ENCODE measurements at regions not wholly inside any gene's neighbourhood (a gene's known extent, or its start where the extent isn't known, plus 50 kb on each side); places are given as distances from the start of the nearest gene placed in this dataset.
"Not testable (repeated sequence)": the region's sequence is repeated elsewhere in the genome, so short reads cannot be mapped to it uniquely, and the experiment has no call there.

GRCh38 chr18:27510036-27510633 lies 325.0 kb upstream of the CHST9 start:
- not testable (repeated sequence) for H3K27ac ChIP-seq (ENCODE audit: low read length); H3K4me3 ChIP-seq (ENCODE audit: low read length); H3K36me3 ChIP-seq (ENCODE audit: insufficient read depth, low read depth, low read length); H3K27me3 ChIP-seq (ENCODE audit: insufficient read depth, low read length); H3K9ac ChIP-seq (ENCODE audit: low read depth, low read length); H3K9me3 ChIP-seq (ENCODE audit: insufficient read depth, low read depth, low read length); H3K4me1 ChIP-seq (ENCODE audit: insufficient read depth, low read length)

GRCh38 chr18:27501671-27502070 lies 316.6 kb upstream of the CHST9 start:
- Histone ChIP-seq H3K9me3 (ENCODE audit: insufficient read depth, low read depth, low read length) (no peaks in the 10 kb centered on the region), H3K9ac (ENCODE audit: low read depth, low read length) (no peak overlapping the region), H3K27ac (ENCODE audit: low read length) (no peak overlapping the region), H3K4me3 (ENCODE audit: low read length) (no peak overlapping the region), H3K36me3 (ENCODE audit: insufficient read depth, low read depth, low read length) (no peaks in the 10 kb centered on the region), H3K4me1 (ENCODE audit: insufficient read depth, low read length) (0 out of 2 replicates have a peak, but pooled peaks cover 2% of the 10 kb centered on the region), H3K27me3 (ENCODE audit: insufficient read depth, low read length) (no peaks in the 10 kb centered on the region)

- 0 out of 2 replicates have a peak, but pooled peaks cover 2% of the 10 kb centered on the region for H3K4me1 ChIP-seq (ENCODE audit: insufficient read depth, low read length)
- H3K36me3 ChIP-seq (ENCODE audit: insufficient read depth, low read depth, low read length) = no peaks in the 10 kb centered on the region
- no peak overlapping the region for H3K9ac ChIP-seq (ENCODE audit: low read depth, low read length)
- no peaks in the 10 kb centered on the region for H3K9me3 ChIP-seq (ENCODE audit: insufficient read depth, low read depth, low read length)
- no peak overlapping the region for H3K4me3 ChIP-seq (ENCODE audit: low read length)
- no peaks in the 10 kb centered on the region for H3K27me3 ChIP-seq (ENCODE audit: insufficient read depth, low read length)
- H3K27ac ChIP-seq (ENCODE audit: low read length) = no peak overlapping the region
Observed at GRCh38 chr18:27500531-27500930, 315.4 kb upstream of the CHST9 start.

GRCh38 chr18:27497246-27497645 lies 312.1 kb upstream of the CHST9 start:
- Histone ChIP-seq H3K27me3 (ENCODE audit: insufficient read depth, low read length) (no peaks in the 10 kb centered on the region), H3K36me3 (ENCODE audit: insufficient read depth, low read depth, low read length) (no peaks in the 10 kb centered on the region), H3K4me1 (ENCODE audit: insufficient read depth, low read length) (peaks cover under 1% of the 10 kb centered on the region; the same call in 1 of the 2 replicates), H3K27ac (ENCODE audit: low read length) (no peak overlapping the region), H3K4me3 (ENCODE audit: low read length) (no peak overlapping the region), H3K9ac (ENCODE audit: low read depth, low read length) (no peak overlapping the region), H3K9me3 (ENCODE audit: insufficient read depth, low read depth, low read length) (no peaks in the 10 kb centered on the region)

- H3K27me3 ChIP-seq (ENCODE audit: insufficient read depth, low read length) = no peaks in the 10 kb centered on the region
Observed at GRCh38 chr18:27493182-27493581, 308.1 kb upstream of the CHST9 start.

GRCh38 chr18:27491772-27492171 lies 306.7 kb upstream of the CHST9 start:
- H3K9ac ChIP-seq (ENCODE audit: low read depth, low read length) = no peak overlapping the region
- no peaks in the 10 kb centered on the region for H3K9me3 ChIP-seq (ENCODE audit: insufficient read depth, low read depth, low read length)
- H3K36me3 ChIP-seq (ENCODE audit: insufficient read depth, low read depth, low read length) = no peaks in the 10 kb centered on the region
- H3K4me3 ChIP-seq (ENCODE audit: low read length) = no peak overlapping the region
- H3K4me1 ChIP-seq (ENCODE audit: insufficient read depth, low read length) = peaks cover 8% of the 10 kb centered on the region
- H3K27me3 ChIP-seq (ENCODE audit: insufficient read depth, low read length) = no peaks in the 10 kb centered on the region
- H3K27ac ChIP-seq (ENCODE audit: low read length) = no peak overlapping the region

More at GRCh38 chr18:27493182-27493581, 308.1 kb upstream of the CHST9 start:
- Histone ChIP-seq H3K9me3 (ENCODE audit: insufficient read depth, low read depth, low read length) (no peaks in the 10 kb centered on the region), H3K27ac (ENCODE audit: low read length) (no peak overlapping the region), H3K4me3 (ENCODE audit: low read length) (no peak overlapping the region), H3K36me3 (ENCODE audit: insufficient read depth, low read depth, low read length) (no peaks in the 10 kb centered on the region), H3K9ac (ENCODE audit: low read depth, low read length) (no peak overlapping the region), H3K4me1 (ENCODE audit: insufficient read depth, low read length) (peaks cover 8% of the 10 kb centered on the region)

- Histone ChIP-seq H3K36me3 (ENCODE audit: insufficient read depth, low read depth, low read length) (no peaks in the 10 kb centered on the region), H3K9me3 (ENCODE audit: insufficient read depth, low read depth, low read length) (no peaks in the 10 kb centered on the region), H3K4me1 (ENCODE audit: insufficient read depth, low read length) (peaks cover 18% of the 10 kb centered on the region), H3K27ac (ENCODE audit: low read length) (no peak overlapping the region), H3K4me3 (ENCODE audit: low read length) (no peak overlapping the region), H3K9ac (ENCODE audit: low read depth, low read length) (no peak overlapping the region), H3K27me3 (ENCODE audit: insufficient read depth, low read length) (no peaks in the 10 kb centered on the region)
Observed at GRCh38 chr18:27483276-27483675, 298.2 kb upstream of the CHST9 start.

- Histone ChIP-seq H3K4me1 (ENCODE audit: insufficient read depth, low read length) (peaks cover 15% of the 10 kb centered on the region), H3K27ac (ENCODE audit: low read length) (no peak overlapping the region), H3K4me3 (ENCODE audit: low read length) (no peak overlapping the region), H3K27me3 (ENCODE audit: insufficient read depth, low read length) (no peaks in the 10 kb centered on the region), H3K9ac (ENCODE audit: low read depth, low read length) (no peak overlapping the region), H3K36me3 (ENCODE audit: insufficient read depth, low read depth, low read length) (no peaks in the 10 kb centered on the region), H3K9me3 (ENCODE audit: insufficient read depth, low read depth, low read length) (no peaks in the 10 kb centered on the region)
Observed at GRCh38 chr18:27478459-27478858, 293.4 kb upstream of the CHST9 start.

GRCh38 chr18:27473318-27473717 lies 288.2 kb upstream of the CHST9 start:
- H3K9ac ChIP-seq (ENCODE audit: low read depth, low read length) = no peak overlapping the region
- no peaks in the 10 kb centered on the region for H3K27me3 ChIP-seq (ENCODE audit: insufficient read depth, low read length)
- no peaks in the 10 kb centered on the region for H3K36me3 ChIP-seq (ENCODE audit: insufficient read depth, low read depth, low read length)
- no peak overlapping the region for H3K27ac ChIP-seq (ENCODE audit: low read length)
- H3K4me3 ChIP-seq (ENCODE audit: low read length) = no peak overlapping the region
- H3K4me1 ChIP-seq (ENCODE audit: insufficient read depth, low read length) = no peaks in the 10 kb centered on the region
- H3K9me3 ChIP-seq (ENCODE audit: insufficient read depth, low read depth, low read length) = no peaks in the 10 kb centered on the region

GRCh38 chr18:27467073-27467472 lies 282.0 kb upstream of the CHST9 start:
- H3K4me1 ChIP-seq (ENCODE audit: insufficient read depth, low read length) = peaks cover 3% of the 10 kb centered on the region; the same call in 1 of the 2 replicates
- no peaks in the 10 kb centered on the region for H3K27me3 ChIP-seq (ENCODE audit: insufficient read depth, low read length)
- H3K4me3 ChIP-seq (ENCODE audit: low read length) = no peak overlapping the region
- H3K9me3 ChIP-seq (ENCODE audit: insufficient read depth, low read depth, low read length) = no peaks in the 10 kb centered on the region
- no peak overlapping the region for H3K27ac ChIP-seq (ENCODE audit: low read length)
- no peaks in the 10 kb centered on the region for H3K36me3 ChIP-seq (ENCODE audit: insufficient read depth, low read depth, low read length)
- no peak overlapping the region for H3K9ac ChIP-seq (ENCODE audit: low read depth, low read length)

GRCh38 chr18:27461957-27462356 lies 276.8 kb upstream of the CHST9 start:
- peaks cover 3% of the 10 kb centered on the region; the same call in 1 of the 2 replicates for H3K4me1 ChIP-seq (ENCODE audit: insufficient read depth, low read length)
- H3K36me3 ChIP-seq (ENCODE audit: insufficient read depth, low read depth, low read length) = no peaks in the 10 kb centered on the region
- H3K9ac ChIP-seq (ENCODE audit: low read depth, low read length) = no peak overlapping the region
- no peaks in the 10 kb centered on the region for H3K9me3 ChIP-seq (ENCODE audit: insufficient read depth, low read depth, low read length)
- H3K27me3 ChIP-seq (ENCODE audit: insufficient read depth, low read length) = no peaks in the 10 kb centered on the region
- H3K27ac ChIP-seq (ENCODE audit: low read length) = no peak overlapping the region
- H3K4me3 ChIP-seq (ENCODE audit: low read length) = no peak overlapping the region

- Histone ChIP-seq H3K9me3 (ENCODE audit: insufficient read depth, low read depth, low read length) (no peaks in the 10 kb centered on the region), H3K4me1 (ENCODE audit: insufficient read depth, low read length) (no peaks in the 10 kb centered on the region), H3K9ac (ENCODE audit: low read depth, low read length) (no peak overlapping the region), H3K4me3 (ENCODE audit: low read length) (no peak overlapping the region), H3K36me3 (ENCODE audit: insufficient read depth, low read depth, low read length) (no peaks in the 10 kb centered on the region), H3K27me3 (ENCODE audit: insufficient read depth, low read length) (no peaks in the 10 kb centered on the region), H3K27ac (ENCODE audit: low read length) (no peak overlapping the region)
Observed at GRCh38 chr18:27449104-27449503, 264.0 kb upstream of the CHST9 start.

Data from iPS-20b (cell line).